PC-9 (cell line): ENCODE measurements at regions not wholly inside any gene's neighbourhood (a gene's known extent, or its start where the extent isn't known, plus 50 kb on each side); places are given as distances from the start of the nearest gene placed in this dataset.

Experiments used
- BruUV-seq: library from RNA; stranded (reverse); fragments of 400-500 nt; replicated peaks from 2 replicates; lab custom pipeline; 2021; lab: Mats Ljungman, UMichigan
- CTCF ChIA-PET: fragments of 300-600 bp; sonication (Branson Sonifier 250); formaldehyde crosslinking; loops from one replicate; lab custom pipeline; 2022; ENCODE audit warnings: antibody characterized with exemption; lab: Charles Lee
- POLR2A ChIA-PET: fragments of 300-600 bp; sonication (Branson Sonifier 250); formaldehyde crosslinking; loops from one replicate; lab custom pipeline; 2022; ENCODE audit warnings: antibody characterized with exemption; ENCODE audit not compliant: unreplicated experiment; lab: Charles Lee
- DNase-seq, 2 experiments: peaks; one replicate each; pipeline versions ENCODE4 v3.0.0 to v3.0.0-alpha.2; 2015 to 2022; ENCODE audit warnings: mixed read lengths in 1 of 2
- H2AFZ ChIP-seq: fragments of 200-600 bp; sonication (generic); 2 replicates; pipeline ENCODE4 v1.8.1; 2017; ENCODE audit warnings: antibody characterized with exemption
- H3F3A ChIP-seq: fragments of 200-600 bp; sonication (generic); 2 replicates; pipeline ENCODE4 v1.8.1; 2017; ENCODE audit warnings: antibody characterized with exemption, mild to moderate bottlenecking, low read depth; ENCODE audit not compliant: insufficient read depth
- H3K27ac ChIP-seq: fragments of 200-600 bp; sonication (generic); 2 replicates; pipeline ENCODE4 v1.6.1; 2016; ENCODE audit warnings: mixed run types
- H3K27me3 ChIP-seq: fragments of 200-600 bp; sonication (generic); 2 replicates; pipeline ENCODE4 v1.6.1; 2016; ENCODE audit warnings: low read depth, mixed run types; ENCODE audit not compliant: insufficient read depth
- H3K36me3 ChIP-seq: fragments of 200-600 bp; sonication (generic); 2 replicates; pipeline ENCODE4 v1.6.1; 2016; ENCODE audit warnings: low read depth, mixed run types
- H3K4me1 ChIP-seq: fragments of 200-600 bp; sonication (generic); replicated peaks from 2 replicates; pipeline ENCODE4 v1.6.1; 2016; ENCODE audit warnings: mixed run types; ENCODE audit not compliant: insufficient read depth
- H3K4me2 ChIP-seq: fragments of 200-600 bp; sonication (generic); 2 replicates; pipeline ENCODE4 v1.6.1; 2017; ENCODE audit warnings: mixed run types
- H3K4me3 ChIP-seq: fragments of 200-600 bp; sonication (generic); 2 replicates; pipeline ENCODE4 v1.6.1; 2016; ENCODE audit warnings: mixed run types
- H3K79me2 ChIP-seq: fragments of 200-600 bp; sonication (generic); 2 replicates; pipeline ENCODE4 v1.6.1; 2017; ENCODE audit warnings: low read depth, mixed run types
- H3K9me2 ChIP-seq: fragments of 200-600 bp; sonication (generic); 2 replicates; pipeline ENCODE4 v1.8.1; 2017; ENCODE audit warnings: mild to moderate bottlenecking; ENCODE audit not compliant: insufficient read depth
- H3K9me3 ChIP-seq: fragments of 200-600 bp; sonication (generic); 2 replicates; pipeline ENCODE4 v1.8.1; 2016; ENCODE audit warnings: low read depth; ENCODE audit not compliant: insufficient read depth
- H4K20me1 ChIP-seq: fragments of 200-600 bp; sonication (generic); 2 replicates; pipeline ENCODE4 v1.8.1; 2017; ENCODE audit not compliant: insufficient read depth
- EZH2 ChIP-seq: fragments of 200-600 bp; sonication (generic); IDR thresholded peaks from 2 replicates; pipeline ENCODE4 v1.8.0; 2017; ENCODE audit warnings: antibody characterized with exemption, low read depth
- intact Hi-C: fragments of 100-400 bp; cut with micrococcal nuclease; formaldehyde crosslinking; loops from one replicate; pipeline ENCODE4 v1.10.0; 2022; ENCODE audit not compliant: unreplicated experiment
- TF ChIP-seq, protein P1 (sequence below): fragments of 200-600 bp; sonication (generic); conservative IDR thresholded peaks from 2 replicates; pipeline ENCODE4 v1.6.1; 2017; ENCODE audit warnings: mixed run types, antibody characterized with exemption, mild to moderate bottlenecking, moderate library complexity

DNA sequence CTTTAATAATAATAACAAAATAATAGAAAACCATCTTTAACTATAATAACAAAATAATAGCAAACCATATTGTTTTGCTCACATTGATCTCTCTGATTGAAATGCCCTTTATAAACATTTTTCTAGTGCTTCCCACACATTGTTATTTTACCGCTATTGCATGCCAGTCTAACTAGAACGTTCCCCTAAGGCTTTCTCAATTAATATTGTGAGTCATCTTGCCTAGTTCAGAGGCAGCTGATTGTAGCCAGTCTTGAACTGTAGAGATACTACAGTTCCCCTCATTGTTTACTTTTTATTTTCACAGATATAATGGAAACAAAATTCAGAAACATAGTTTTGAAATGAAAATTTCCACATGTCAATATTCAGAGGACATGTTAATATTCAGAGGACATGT lies 192.3 kb upstream of the ADGRL4 start:
- no peak overlapping the region for H2AFZ ChIP-seq
- no peak overlapping the region for H3K4me3 ChIP-seq
- H3K36me3 ChIP-seq, result no peaks in the 10 kb centered on the region
- intact Hi-C loops, result loop anchor here (5.0 kb wide), 1 partner anchor 357 kb away; no protein-coding TSS in a partner anchor
- no TSS peak for BruUV-seq
- H3K79me2 ChIP-seq, result no peaks in the 10 kb centered on the region
- ChIA-PET CTCF (no interaction called here), POLR2A (no interaction called here)
- H3K27ac ChIP-seq, result no peak overlapping the region
- H3K9me2 ChIP-seq, result no peaks in the 10 kb centered on the region
- DNase-seq, result no peak
- H4K20me1 ChIP-seq, result no peaks in the 10 kb centered on the region
- H3K9me3 ChIP-seq, result no peaks in the 10 kb centered on the region
- no peaks in the 10 kb centered on the region for H3K27me3 ChIP-seq
- peaks cover 2% of the 10 kb centered on the region; the same call in 1 of the 2 replicates for H3K4me1 ChIP-seq
- TF ChIP-seq, protein P1, sequence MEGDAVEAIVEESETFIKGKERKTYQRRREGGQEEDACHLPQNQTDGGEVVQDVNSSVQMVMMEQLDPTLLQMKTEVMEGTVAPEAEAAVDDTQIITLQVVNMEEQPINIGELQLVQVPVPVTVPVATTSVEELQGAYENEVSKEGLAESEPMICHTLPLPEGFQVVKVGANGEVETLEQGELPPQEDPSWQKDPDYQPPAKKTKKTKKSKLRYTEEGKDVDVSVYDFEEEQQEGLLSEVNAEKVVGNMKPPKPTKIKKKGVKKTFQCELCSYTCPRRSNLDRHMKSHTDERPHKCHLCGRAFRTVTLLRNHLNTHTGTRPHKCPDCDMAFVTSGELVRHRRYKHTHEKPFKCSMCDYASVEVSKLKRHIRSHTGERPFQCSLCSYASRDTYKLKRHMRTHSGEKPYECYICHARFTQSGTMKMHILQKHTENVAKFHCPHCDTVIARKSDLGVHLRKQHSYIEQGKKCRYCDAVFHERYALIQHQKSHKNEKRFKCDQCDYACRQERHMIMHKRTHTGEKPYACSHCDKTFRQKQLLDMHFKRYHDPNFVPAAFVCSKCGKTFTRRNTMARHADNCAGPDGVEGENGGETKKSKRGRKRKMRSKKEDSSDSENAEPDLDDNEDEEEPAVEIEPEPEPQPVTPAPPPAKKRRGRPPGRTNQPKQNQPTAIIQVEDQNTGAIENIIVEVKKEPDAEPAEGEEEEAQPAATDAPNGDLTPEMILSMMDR, result no peak
- no peak for TF ChIP-seq EZH2
- H3F3A ChIP-seq, result peaks cover 3% of the 10 kb centered on the region; the same call in 1 of the 2 replicates
- H3K4me2 ChIP-seq, result no peak overlapping the region

DNA sequence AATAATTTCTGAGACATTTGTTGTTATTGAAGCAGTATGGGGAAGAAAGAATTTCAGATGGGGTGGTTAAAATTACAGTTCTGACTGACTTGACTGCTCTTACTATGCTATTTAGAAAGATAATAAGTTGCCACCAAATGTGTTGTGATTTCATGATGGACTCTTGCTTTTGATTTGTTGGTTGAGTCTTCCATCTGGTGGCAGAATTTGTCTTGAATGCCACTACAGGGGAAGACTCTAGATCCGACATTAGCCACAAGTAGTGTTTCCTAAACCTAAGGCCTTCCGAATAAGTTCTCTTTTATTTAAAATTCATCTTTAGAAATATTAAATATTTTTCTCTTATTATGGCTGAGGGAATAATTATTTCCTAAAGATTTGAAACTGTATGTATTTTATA lies 190.9 kb upstream of the ADGRL4 start:
- no peaks in the 10 kb centered on the region for H4K20me1 ChIP-seq
- intact Hi-C loops, result loop anchor here (5.0 kb wide), 1 partner anchor 355 kb away; no protein-coding TSS in a partner anchor
- H3K79me2 ChIP-seq, result no peaks in the 10 kb centered on the region
- BruUV-seq, result no TSS peak
- no peaks in the 10 kb centered on the region for H3K36me3 ChIP-seq
- no peak overlapping the region for H3K4me3 ChIP-seq
- ChIA-PET POLR2A (no interaction called here), CTCF (no interaction called here)
- no peak overlapping the region for H3K27ac ChIP-seq
- no peak overlapping the region for H2AFZ ChIP-seq
- no peak for DNase-seq
- H3F3A ChIP-seq, result peaks cover 8% of the 10 kb centered on the region
- no peaks in the 10 kb centered on the region for H3K27me3 ChIP-seq
- TF ChIP-seq, protein P1, result no peak; the same call in 1 of the 2 replicates
- no peak for TF ChIP-seq EZH2
- peaks cover 13% of the 10 kb centered on the region; the same call in 1 of the 2 replicates for H3K4me1 ChIP-seq
- no peaks in the 10 kb centered on the region for H3K9me3 ChIP-seq
- H3K9me2 ChIP-seq, result no peaks in the 10 kb centered on the region
- H3K4me2 ChIP-seq, result no peak overlapping the region

DNA sequence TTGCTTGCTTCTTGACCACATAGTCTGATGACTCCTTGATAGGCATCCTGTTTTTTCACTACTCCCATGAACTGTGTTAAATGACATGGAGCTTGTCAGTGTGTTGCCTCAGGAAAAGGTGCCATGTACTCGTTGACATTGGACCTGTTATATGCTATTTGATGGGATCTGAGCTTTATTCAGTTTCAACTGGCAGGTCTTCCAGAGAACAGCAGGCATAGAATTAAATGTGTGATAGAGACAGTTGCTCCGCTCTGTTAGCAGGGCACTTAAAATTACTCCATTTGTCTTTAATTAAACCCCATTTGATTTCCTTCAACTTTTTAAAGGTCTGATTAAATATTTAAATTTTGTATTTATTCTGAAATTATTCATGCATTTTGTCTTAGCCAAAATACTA lies 189.7 kb upstream of the ADGRL4 start:
- H3K27ac ChIP-seq, result no peak overlapping the region
- CTCF ChIA-PET, result no interaction called here
- BruUV-seq, result no TSS peak

More for the DNA sequence above, 189.7 kb upstream of the ADGRL4 start:
- no peaks in the 10 kb centered on the region for H3K36me3 ChIP-seq
- no peak overlapping the region for H3K4me2 ChIP-seq
- no peak overlapping the region for H3K4me3 ChIP-seq
- no peaks in the 10 kb centered on the region for H3K27me3 ChIP-seq
- H3K79me2 ChIP-seq, result no peaks in the 10 kb centered on the region
- no peak for DNase-seq
- H3F3A ChIP-seq, result peaks cover 8% of the 10 kb centered on the region
- peaks cover 13% of the 10 kb centered on the region; the same call in 1 of the 2 replicates for H3K4me1 ChIP-seq
- TF ChIP-seq EZH2, result no peak
- TF ChIP-seq, protein P1, result no peak
- H4K20me1 ChIP-seq, result no peaks in the 10 kb centered on the region
- H3K9me3 ChIP-seq, result 0 out of 2 replicates have a peak, but pooled peaks cover 6% of the 10 kb centered on the region
- intact Hi-C loops, result loop anchor here (5.0 kb wide), 1 partner anchor 354 kb away; no protein-coding TSS in a partner anchor
- POLR2A ChIA-PET, result no interaction called here
- no peaks in the 10 kb centered on the region for H3K9me2 ChIP-seq
- H2AFZ ChIP-seq, result no peak overlapping the region
